22Rv1 (cell line): ENCODE measurements at regions not wholly inside any gene's neighbourhood (a gene's known extent, or its start where the extent isn't known, plus 50 kb on each side); places are given as distances from the start of the nearest gene placed in this dataset.

Experiments
- CTCF ChIP-seq: fragments of 450-650 bp; IDR thresholded peaks from 2 replicates; pipeline ENCODE4 v1.5.1; 2017; ENCODE audit warnings: mild to moderate bottlenecking
- ZFX ChIP-seq: fragments of 450-650 bp; IDR thresholded peaks from 2 replicates; pipeline ENCODE4 v1.6.1; 2017; ENCODE audit warnings: antibody characterized with exemption, borderline replicate concordance

DNA sequence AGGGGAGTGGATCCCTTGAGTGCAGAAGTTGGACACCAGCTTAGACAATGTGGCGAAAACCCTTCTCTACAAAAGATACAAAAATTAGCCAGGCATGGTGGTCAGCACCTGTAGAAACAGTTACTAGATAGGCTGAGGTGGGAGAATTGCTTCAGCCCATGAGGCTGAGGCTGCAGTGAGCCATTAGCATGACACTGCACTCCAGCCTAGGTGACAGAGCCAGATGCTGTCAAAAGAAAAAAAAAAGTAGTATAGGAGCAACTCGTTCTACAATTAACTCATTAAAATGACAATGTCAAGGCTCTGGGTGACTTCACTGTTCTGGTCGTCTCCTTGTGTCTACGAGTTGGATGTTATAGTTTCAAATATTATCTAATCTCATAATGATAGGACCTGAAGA, 370.6 kb upstream of the NCAM2 start:
- TF ChIP-seq CTCF: no peak
- no peak for TF ChIP-seq ZFX
